H7 (cell line): ENCODE measurements at regions not wholly inside any gene's neighbourhood (a gene's known extent, or its start where the extent isn't known, plus 50 kb on each side); places are given as distances from the start of the nearest gene placed in this dataset.
"Not testable (repeated sequence)": the region's sequence is repeated elsewhere in the genome, so short reads cannot be mapped to it uniquely, and the experiment has no call there.

ENCODE experiments used
- DNase-seq: peaks from one replicate; pipeline ENCODE4 v3.0.0; 2012
- H3K27me3 ChIP-seq: 2 replicates; pipeline ENCODE4 v1.6.0; 2011; ENCODE audit warnings: mild to moderate bottlenecking, low read length; ENCODE audit not compliant: control insufficient read depth, insufficient read depth
- H3K36me3 ChIP-seq: replicated peaks from 2 replicates; pipeline ENCODE4 v1.5.1; 2011; ENCODE audit warnings: low read length; ENCODE audit not compliant: control insufficient read depth, insufficient read depth
- H3K4me3 ChIP-seq: 2 replicates; pipeline ENCODE4 v1.5.1; 2011; ENCODE audit warnings: low read depth, mild to moderate bottlenecking, control low read depth, low read length, moderate library complexity; ENCODE audit not compliant: insufficient read depth

DNA sequence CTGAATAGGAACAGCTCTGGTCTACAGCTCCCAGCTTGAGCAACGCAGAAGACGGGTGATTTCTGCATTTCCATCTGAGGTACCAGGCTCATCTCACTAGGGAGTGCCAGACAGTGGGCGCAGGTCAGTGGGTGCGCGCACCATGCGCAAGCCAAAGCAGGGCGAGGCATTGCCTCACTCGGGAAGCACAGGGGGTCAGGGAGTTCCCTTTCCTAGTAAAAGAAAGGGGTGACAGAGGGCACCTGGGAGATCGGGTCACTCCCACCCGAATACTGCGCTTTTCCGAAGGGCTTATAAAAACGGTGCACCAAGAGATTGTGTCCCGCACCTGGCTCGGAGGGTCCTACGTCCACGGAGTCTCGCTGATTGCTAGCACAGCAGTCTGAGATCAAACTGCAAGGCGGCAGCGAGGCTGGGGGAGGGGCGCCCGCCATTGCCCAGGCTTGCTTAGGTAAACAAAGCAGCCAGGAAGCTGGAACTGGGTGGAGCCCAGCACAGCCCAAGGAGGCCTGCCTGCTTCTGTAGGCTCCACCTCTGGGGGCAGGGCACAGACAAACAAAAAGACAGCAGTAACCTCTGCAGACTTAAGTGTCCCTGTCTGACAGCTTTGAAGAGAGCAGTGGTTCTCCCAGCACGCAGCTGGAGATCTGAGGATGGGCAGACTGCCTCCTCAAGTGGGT, 599.2 kb downstream of the REEP3 start:
- H3K4me3 ChIP-seq, DNase-seq, H3K36me3 ChIP-seq, H3K27me3 ChIP-seq: not testable (repeated sequence)

DNA sequence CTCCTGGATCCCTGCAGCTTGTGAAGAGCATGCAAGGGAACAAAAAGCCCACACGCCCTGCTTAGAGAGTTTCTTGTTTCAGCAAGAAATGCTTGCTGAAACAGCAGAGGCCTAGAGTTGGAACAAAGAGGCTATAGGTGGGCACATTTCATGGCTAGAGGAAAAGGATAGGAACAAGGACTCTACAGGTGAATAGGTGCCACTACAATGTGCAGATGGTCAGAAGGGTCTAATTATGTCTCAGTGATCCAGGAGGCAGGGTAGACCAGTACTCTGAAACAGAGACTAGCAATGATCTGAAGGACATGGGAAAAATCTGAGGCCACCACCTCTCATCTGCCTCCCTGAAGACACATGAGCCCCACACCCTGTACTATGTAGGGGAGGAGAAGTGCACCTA, 609.0 kb downstream of the REEP3 start:
- DNase-seq: peak; percentile 7
- H3K4me3 ChIP-seq: no peak overlapping the region
- H3K36me3 ChIP-seq: no peaks in the 10 kb centered on the region
- no peaks in the 10 kb centered on the region for H3K27me3 ChIP-seq

DNA sequence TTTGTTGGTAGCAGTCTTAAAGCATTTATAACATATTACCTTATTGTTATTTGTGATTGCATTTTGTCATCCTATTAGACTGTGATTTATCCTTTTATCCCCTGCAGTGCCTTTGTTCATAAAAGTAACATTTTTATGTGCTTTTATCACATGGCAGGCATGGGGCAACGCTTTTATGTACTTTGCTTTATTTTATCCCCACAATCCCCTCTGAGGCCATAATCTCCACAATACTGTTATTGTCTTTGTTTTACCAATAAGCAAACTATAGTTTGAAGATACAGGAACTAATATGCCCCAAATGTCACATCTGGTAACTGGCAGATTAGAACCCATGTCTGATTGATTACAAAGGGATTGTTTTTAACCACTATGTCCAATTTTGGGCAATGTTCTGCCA, 613.5 kb downstream of the REEP3 start:
- no peak overlapping the region for H3K4me3 ChIP-seq
- no peak for DNase-seq
- H3K36me3 ChIP-seq: no peaks in the 10 kb centered on the region
- no peaks in the 10 kb centered on the region for H3K27me3 ChIP-seq

DNA sequence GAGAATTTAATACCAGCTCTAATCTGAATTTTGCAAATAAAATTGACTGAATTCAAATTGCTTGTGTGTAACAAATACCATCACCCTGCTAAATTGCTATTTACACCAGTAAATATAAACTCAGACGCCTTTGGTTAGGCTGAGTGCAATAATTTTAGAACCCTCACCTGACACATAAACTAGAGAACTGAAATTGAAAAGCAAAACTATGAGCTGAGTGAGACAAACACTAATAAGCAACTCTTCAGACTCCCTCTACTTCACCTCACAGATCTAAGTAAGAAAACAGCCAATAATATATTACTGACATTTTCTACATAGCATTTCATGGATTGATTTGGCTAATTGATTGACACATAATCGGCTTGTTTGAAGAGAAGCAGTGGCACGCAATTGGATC, 621.2 kb downstream of the REEP3 start:
- no peaks in the 10 kb centered on the region for H3K27me3 ChIP-seq
- no peak overlapping the region for H3K4me3 ChIP-seq
- DNase-seq: no peak

GRCh38 chr10:64148607-64149006, 627.4 kb downstream of the REEP3 start:
- no peak for DNase-seq
- no peaks in the 10 kb centered on the region for H3K36me3 ChIP-seq
- H3K4me3 ChIP-seq: no peak overlapping the region
- no peaks in the 10 kb centered on the region for H3K27me3 ChIP-seq

More for the DNA sequence above, 621.2 kb downstream of the REEP3 start:
- no peaks in the 10 kb centered on the region for H3K36me3 ChIP-seq

GRCh38 chr10:64156166-64156565, 635.0 kb downstream of the REEP3 start:
- Histone ChIP-seq H3K27me3 (no peaks in the 10 kb centered on the region), H3K36me3 (no peaks in the 10 kb centered on the region), H3K4me3 (no peak overlapping the region)
- DNase-seq: no peak

DNA sequence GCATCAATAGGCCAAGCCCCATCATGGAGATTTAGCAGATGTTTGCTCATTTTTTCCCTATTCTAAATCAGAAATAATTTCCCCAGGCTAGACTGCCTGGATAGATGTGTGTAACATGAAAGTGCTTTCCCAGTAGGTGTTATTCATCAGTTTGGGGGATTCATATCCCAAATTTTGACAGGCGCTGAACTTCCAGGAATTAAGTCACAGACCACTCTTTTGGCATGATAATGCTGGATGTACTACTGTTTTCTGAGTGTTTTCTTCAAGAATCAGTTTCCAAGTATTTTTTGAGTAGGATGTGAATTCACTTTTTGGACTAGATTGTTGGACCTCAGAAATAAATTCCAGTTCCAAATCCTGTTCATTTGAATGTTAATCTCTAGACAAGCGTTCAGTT, 637.4 kb downstream of the REEP3 start:
- H3K27me3 ChIP-seq: no peaks in the 10 kb centered on the region
- DNase-seq: no peak

GRCh38 chr10:64159910-64160872, 639.0 kb downstream of the REEP3 start:
- Histone ChIP-seq H3K27me3 (no peaks in the 10 kb centered on the region), H3K4me3 (no peak overlapping the region), H3K36me3 (no peaks in the 10 kb centered on the region)
- DNase-seq: no peak

More for the DNA sequence above, 637.4 kb downstream of the REEP3 start:
- no peak overlapping the region for H3K4me3 ChIP-seq
- no peaks in the 10 kb centered on the region for H3K36me3 ChIP-seq

DNA sequence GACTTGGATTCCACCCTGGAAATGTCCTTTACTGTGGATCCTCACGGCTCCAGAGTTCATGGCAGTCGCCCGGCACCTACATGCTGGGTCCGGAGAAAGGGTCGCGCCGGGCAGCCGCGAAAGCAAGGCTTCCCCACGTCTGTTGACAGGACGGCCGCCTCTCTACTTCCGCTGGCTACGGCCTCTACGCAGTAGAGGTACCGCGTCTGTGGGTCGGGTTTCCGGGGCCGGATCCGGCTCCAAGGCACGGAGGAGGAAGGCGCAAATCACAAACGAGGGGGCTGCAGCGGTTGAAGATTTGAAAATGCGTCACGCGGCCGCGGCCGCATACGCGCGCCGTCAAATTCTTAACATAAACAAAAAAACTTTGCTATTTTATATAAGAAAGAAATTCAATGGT, 649.6 kb downstream of the REEP3 start:
- Histone ChIP-seq H3K4me3 (no peak overlapping the region), H3K36me3 (no peaks in the 10 kb centered on the region), H3K27me3 (no peaks in the 10 kb centered on the region)
- DNase-seq: no peak

DNA sequence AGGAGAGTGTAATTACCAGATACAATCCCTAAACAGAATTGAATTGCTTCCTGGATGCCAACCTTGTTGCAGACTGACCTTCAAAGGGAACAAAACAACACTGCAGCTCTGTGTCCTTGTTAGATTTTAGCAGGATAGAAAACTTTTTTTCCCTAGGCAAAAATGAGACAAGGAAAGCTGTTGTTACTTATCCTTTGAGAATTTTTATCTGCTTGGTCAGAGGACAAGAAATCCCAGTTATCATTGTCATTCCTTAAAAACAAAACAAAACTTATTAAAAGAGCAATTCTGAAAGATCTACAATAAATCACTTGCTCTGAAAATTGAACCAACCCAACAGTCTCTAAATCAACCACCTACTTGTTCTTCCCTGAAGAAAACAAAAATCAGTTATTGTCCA, 652.6 kb downstream of the REEP3 start:
- no peaks in the 10 kb centered on the region for H3K27me3 ChIP-seq
- DNase-seq: no peak
- no peak overlapping the region for H3K4me3 ChIP-seq
- H3K36me3 ChIP-seq: no peaks in the 10 kb centered on the region

DNA sequence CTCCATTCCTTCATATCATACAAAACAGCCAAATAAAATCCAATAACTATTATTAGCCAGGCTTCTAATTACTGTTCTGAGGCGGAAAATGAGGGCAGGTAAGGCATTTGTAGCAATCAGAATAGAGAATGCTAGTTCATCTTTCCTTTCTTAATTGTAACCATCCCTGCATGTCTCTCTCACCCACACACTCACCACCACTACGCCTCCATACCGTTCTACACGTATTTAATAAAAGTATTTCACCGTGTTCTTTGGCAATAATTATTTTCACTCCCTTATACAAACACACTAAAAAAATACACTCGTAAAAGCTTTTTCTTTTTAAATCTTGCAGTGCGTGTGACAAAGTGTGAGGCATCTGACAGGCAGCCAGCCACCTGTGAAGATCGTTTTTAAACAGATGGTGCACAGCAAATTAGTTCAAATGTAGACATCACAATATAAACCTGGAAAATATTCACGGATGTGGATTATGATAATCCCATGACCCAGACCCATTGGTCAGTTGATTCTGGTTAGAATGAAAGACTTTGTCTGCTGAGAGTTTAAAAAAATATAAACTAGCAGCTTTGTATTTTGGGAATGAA, 653.6 kb downstream of the REEP3 start:
- Histone ChIP-seq H3K4me3 (no peak overlapping the region), H3K27me3 (no peaks in the 10 kb centered on the region), H3K36me3 (no peaks in the 10 kb centered on the region)
- no peak for DNase-seq

DNA sequence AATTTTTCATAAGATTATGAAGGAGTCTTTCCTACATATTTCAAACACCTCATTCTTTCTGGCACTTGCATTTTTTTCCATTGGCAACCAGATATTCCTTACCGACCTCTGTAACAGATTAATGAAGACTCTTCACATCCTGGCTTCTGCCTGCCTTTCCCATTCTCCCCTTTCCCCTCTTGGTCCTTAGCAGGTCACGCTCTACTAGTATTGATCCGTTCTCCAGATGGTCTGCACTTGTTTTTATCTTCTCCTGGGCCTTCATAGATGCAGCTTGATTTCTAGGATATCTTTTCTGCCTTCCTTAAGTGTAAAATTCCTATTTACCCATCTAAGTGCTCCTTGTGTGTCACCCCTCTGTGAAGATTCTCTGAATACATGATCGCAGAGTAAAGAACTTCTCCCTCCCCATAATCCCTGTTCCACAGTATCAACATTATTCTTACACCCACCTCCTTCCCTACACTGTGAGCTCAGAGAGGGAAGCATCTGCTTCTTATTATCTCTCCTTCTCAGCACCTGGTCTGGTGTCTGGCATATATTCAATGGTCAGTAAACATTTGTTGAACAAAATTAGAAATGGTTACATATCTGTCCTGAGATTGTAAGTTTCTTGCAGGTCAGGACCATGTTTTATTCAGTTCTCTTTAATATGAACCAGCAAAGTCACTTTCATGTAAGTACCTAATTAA, 654.2 kb downstream of the REEP3 start:
- no peaks in the 10 kb centered on the region for H3K27me3 ChIP-seq
- H3K4me3 ChIP-seq: no peak overlapping the region
- H3K36me3 ChIP-seq: no peaks in the 10 kb centered on the region
- DNase-seq: no peak

DNA sequence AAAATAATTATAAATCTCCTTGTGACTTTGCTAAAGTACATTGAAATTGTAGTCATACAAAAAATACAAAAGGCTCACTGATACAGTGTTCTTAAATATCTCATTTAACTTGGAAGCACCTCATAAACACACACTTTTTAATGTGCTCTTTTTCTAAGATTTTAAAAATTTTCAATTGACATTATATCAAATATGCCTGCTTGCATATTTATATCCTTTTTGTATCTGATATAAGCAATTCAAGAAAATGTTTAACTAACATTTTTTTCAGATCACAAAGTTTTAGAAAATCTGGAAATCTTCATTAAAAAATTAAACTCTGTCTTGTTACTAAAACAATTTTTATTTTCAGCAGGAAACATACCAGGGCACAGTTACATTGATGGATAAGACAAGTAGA, 661.5 kb downstream of the REEP3 start:
- no peak overlapping the region for H3K4me3 ChIP-seq
- H3K27me3 ChIP-seq: no peaks in the 10 kb centered on the region
- no peaks in the 10 kb centered on the region for H3K36me3 ChIP-seq
- DNase-seq: no peak

- Histone ChIP-seq H3K27me3 (no peaks in the 10 kb centered on the region), H3K4me3 (no peak overlapping the region), H3K36me3 (no peaks in the 10 kb centered on the region)
- DNase-seq: no peak
These were observed 670.1 kb downstream of the REEP3 start for GRCh38 chr10:64191286-64191685.
